Mesenchymal stem cell (in vitro differentiated cells and primary cell): ENCODE measurements at regions not wholly inside any gene's neighbourhood (a gene's known extent, or its start where the extent isn't known, plus 50 kb on each side); places are given as distances from the start of the nearest gene placed in this dataset.
A peak's percentile ranks its signal among the peaks of the same experiment; 100 is the strongest.

Experiments used
- DNase-seq: peaks from one replicate; pipeline ENCODE4 v3.0.0-alpha.2; 2013
- H2AFZ ChIP-seq: one replicate; pipeline ENCODE4 v1.6.1; 2013; ENCODE audit warnings: low read depth, mild to moderate bottlenecking, control low read depth, inconsistent platforms, low read length, moderate library complexity
- H2AK5ac ChIP-seq: 2 replicates; pipeline ENCODE4 v1.6.1; 2013; ENCODE audit warnings: low read length, moderate library complexity, mild to moderate bottlenecking, inconsistent platforms; ENCODE audit not compliant: severe bottlenecking
- H2BK120ac ChIP-seq: one replicate; pipeline ENCODE4 v1.6.1; 2013; ENCODE audit warnings: low read depth, mild to moderate bottlenecking, inconsistent platforms, low read length, moderate library complexity
- H2BK12ac ChIP-seq, 2 experiments: one replicate each; pipeline ENCODE4 v1.6.1; 2013; ENCODE audit warnings: inconsistent platforms in 2 of 2, low read length in 2 of 2, mild to moderate bottlenecking in 2 of 2, moderate library complexity in 2 of 2, control low read depth in 1 of 2
- H2BK15ac ChIP-seq: one replicate; pipeline ENCODE4 v1.6.1; 2013; ENCODE audit warnings: mild to moderate bottlenecking, low read depth, inconsistent platforms; ENCODE audit not compliant: poor library complexity, severe bottlenecking
- H2BK5ac ChIP-seq: 2 replicates; pipeline ENCODE4 v1.6.1; 2013; ENCODE audit warnings: low read depth, mild to moderate bottlenecking, low read length, control low read depth, inconsistent platforms; ENCODE audit not compliant: poor library complexity, severe bottlenecking
- H3K14ac ChIP-seq, 2 experiments: one replicate each; pipeline ENCODE4 v1.6.1; 2013; ENCODE audit warnings: inconsistent platforms in 2 of 2, low read length in 2 of 2, control low read depth in 1 of 2, mild to moderate bottlenecking in 1 of 2, moderate library complexity in 1 of 2
- H3K18ac ChIP-seq, 2 experiments: one replicate each; pipeline ENCODE4 v1.6.1; 2013; ENCODE audit warnings: inconsistent platforms in 2 of 2, low read length in 2 of 2, control low read depth in 1 of 2, low read depth in 1 of 2, mild to moderate bottlenecking in 1 of 2
- H3K23ac ChIP-seq, 2 experiments: one replicate each; pipeline ENCODE4 v1.6.1; 2013; ENCODE audit warnings: inconsistent platforms in 2 of 2, low read length in 2 of 2, mild to moderate bottlenecking in 2 of 2, moderate library complexity in 2 of 2, control low read depth in 1 of 2
- H3K27ac ChIP-seq: 2 replicates; pipeline ENCODE4 v1.5.1; 2013; ENCODE audit warnings: mild to moderate bottlenecking, moderate library complexity, low read length, control low read depth, inconsistent platforms; ENCODE audit not compliant: poor library complexity, severe bottlenecking
- H3K27me3 ChIP-seq, 2 experiments: 2 replicates each; pipeline versions ENCODE4 v1.6.1 to v1.7.0; 2013; ENCODE audit warnings: low read length in 2 of 2, mild to moderate bottlenecking in 2 of 2, moderate library complexity in 2 of 2, control low read depth in 1 of 2, inconsistent platforms in 1 of 2; ENCODE audit not compliant: control insufficient read depth in 1 of 2, insufficient read depth in 1 of 2
- H3K36me3 ChIP-seq, 2 experiments: 2 replicates each; pipeline versions ENCODE4 v1.6.1 to v1.7.0; 2013; ENCODE audit warnings: low read length in 2 of 2, control low read depth in 1 of 2, inconsistent platforms in 1 of 2, low read depth in 1 of 2, mild to moderate bottlenecking in 1 of 2; ENCODE audit not compliant: insufficient read depth in 2 of 2, control insufficient read depth in 1 of 2
- H3K4ac ChIP-seq, 2 experiments: one replicate each; pipeline ENCODE4 v1.6.1; 2013; ENCODE audit warnings: inconsistent platforms in 2 of 2, low read length in 2 of 2, mild to moderate bottlenecking in 2 of 2, moderate library complexity in 2 of 2, control low read depth in 1 of 2, low read depth in 1 of 2
- H3K4me1 ChIP-seq: 2 replicates; pipeline ENCODE4 v1.6.1; 2013; ENCODE audit warnings: low read depth, low read length, control low read depth; ENCODE audit not compliant: control insufficient read depth, insufficient read depth
- H3K4me2 ChIP-seq: 2 replicates; pipeline ENCODE4 v1.6.1; 2013; ENCODE audit warnings: low read length, mild to moderate bottlenecking, inconsistent platforms; ENCODE audit not compliant: poor library complexity, severe bottlenecking
- H3K4me3 ChIP-seq, 2 experiments: 2 replicates each; pipeline versions ENCODE4 v1.5.1 to v1.7.0; 2013; ENCODE audit warnings: low read length in 2 of 2, mild to moderate bottlenecking in 2 of 2, control low read depth in 1 of 2, low read depth in 1 of 2; ENCODE audit not compliant: insufficient read depth in 1 of 2
- H3K79me1 ChIP-seq: replicated peaks from 2 replicates; pipeline ENCODE4 v1.6.1; 2013; ENCODE audit warnings: mild to moderate bottlenecking, control low read depth, low read length, inconsistent platforms; ENCODE audit not compliant: poor library complexity, severe bottlenecking
- H3K9ac ChIP-seq: 2 replicates; pipeline ENCODE4 v1.7.0; 2013; ENCODE audit warnings: mild to moderate bottlenecking, low read length, moderate library complexity
- H3K9me3 ChIP-seq: 2 replicates; pipeline ENCODE4 v1.7.0; 2013; ENCODE audit warnings: mild to moderate bottlenecking, low read length; ENCODE audit not compliant: control insufficient read depth
- H4K8ac ChIP-seq: one replicate; pipeline ENCODE4 v1.6.1; 2013; ENCODE audit warnings: inconsistent platforms, mild to moderate bottlenecking, low read length, moderate library complexity
- H4K91ac ChIP-seq: one replicate; pipeline ENCODE4 v1.6.1; 2013; ENCODE audit warnings: mild to moderate bottlenecking, low read length, inconsistent platforms
- WGBS: methylation state at CpG from one replicate; pipeline ENCODE4 v1.1.7; 2013; ENCODE audit warnings: mixed read lengths; 5-methylcytosine and 5-hydroxymethylcytosine counted together

GRCh38 chrX:10095698-10096432 lies 60.9 kb upstream of the CLCN4 start:
- no peak for DNase-seq
- 60% methylated on average over 1 of the region's 5 CpGs for WGBS

GRCh38 chrX:10098270-10098713 lies 58.5 kb upstream of the CLCN4 start:
- H2BK15ac ChIP-seq = no peak overlapping the region
- no peak overlapping the region for H2AK5ac ChIP-seq
- 95% methylated on average over 5 of the region's 10 CpGs for WGBS
- H3K14ac ChIP-seq = no peak overlapping the region
- peaks cover 0 to 20% of the 10 kb centered on the region in 2 experiments for H3K36me3 ChIP-seq
- H3K27ac ChIP-seq = no peak overlapping the region
- H4K8ac ChIP-seq = no peak overlapping the region
- no peak overlapping the region for H2BK120ac ChIP-seq
- H3K4me2 ChIP-seq = no peak overlapping the region
- peaks cover 3% of the 10 kb centered on the region for H3K4me1 ChIP-seq
- no peak overlapping the region for H3K23ac ChIP-seq
- no peaks in the 10 kb centered on the region for H3K9me3 ChIP-seq
- H4K91ac ChIP-seq = no peak overlapping the region
- H3K79me1 ChIP-seq = peaks cover 5% of the 10 kb centered on the region
- peak overlapping the region in 1 of 2 experiments; percentile 73 for H3K4me3 ChIP-seq
- H2AFZ ChIP-seq = no peak overlapping the region
- no peak overlapping the region for H3K4ac ChIP-seq
- no peak overlapping the region for H3K18ac ChIP-seq
- no peak overlapping the region for H2BK12ac ChIP-seq
- H3K9ac ChIP-seq = peak overlapping the region; percentile 90
- H3K27me3 ChIP-seq = no peaks in the 10 kb centered on the region
- DNase-seq = no peak
- H2BK5ac ChIP-seq = no peak overlapping the region

More at GRCh38 chrX:10095698-10096432, 60.9 kb upstream of the CLCN4 start:
- Histone ChIP-seq H3K14ac (no peak overlapping the region), H3K9ac (no peak overlapping the region), H3K23ac (no peak overlapping the region), H3K27me3 (no peaks in the 10 kb centered on the region), H2BK120ac (no peak overlapping the region), H2BK12ac (no peak overlapping the region), H3K4me2 (no peak overlapping the region), H2AK5ac (no peak overlapping the region), H3K27ac (no peak overlapping the region), H2BK15ac (no peak overlapping the region), H3K36me3 (peaks cover 14 to 24% of the 10 kb centered on the region in 2 experiments), H3K79me1 (peaks cover 5% of the 10 kb centered on the region), H4K91ac (no peak overlapping the region), H3K4me1 (no peaks in the 10 kb centered on the region), H3K4ac (no peak overlapping the region), H3K4me3 (no peak overlapping the region), H4K8ac (no peak overlapping the region), H2BK5ac (no peak overlapping the region), H3K9me3 (no peaks in the 10 kb centered on the region), H3K18ac (no peak overlapping the region), H2AFZ (no peak overlapping the region)

GRCh38 chrX:10099411-10099810 lies 57.4 kb upstream of the CLCN4 start:
- Histone ChIP-seq H2BK5ac (no peak overlapping the region), H3K4ac (no peak overlapping the region), H3K27me3 (no peaks in the 10 kb centered on the region), H2BK12ac (no peak overlapping the region), H3K14ac (no peak overlapping the region), H3K36me3 (peaks cover 4 to 16% of the 10 kb centered on the region in 2 experiments), H3K79me1 (peaks cover 5% of the 10 kb centered on the region), H3K4me1 (peaks cover 3% of the 10 kb centered on the region), H3K9ac (peak overlapping the region; percentile 90), H3K18ac (no peak overlapping the region), H3K4me2 (no peak overlapping the region), H3K9me3 (no peaks in the 10 kb centered on the region), H2BK120ac (no peak overlapping the region), H3K4me3 (peak overlapping the region in 1 of 2 experiments; percentile 73), H2AK5ac (no peak overlapping the region), H4K91ac (no peak overlapping the region), H3K23ac (no peak overlapping the region), H2AFZ (no peak overlapping the region), H2BK15ac (no peak overlapping the region), H3K27ac (no peak overlapping the region), H4K8ac (no peak overlapping the region)
- 80% methylated on average over 1 of the region's 5 CpGs for WGBS
- no peak for DNase-seq

GRCh38 chrX:10101269-10101668 lies 55.5 kb upstream of the CLCN4 start:
- no peak overlapping the region for H2BK15ac ChIP-seq
- H3K4ac ChIP-seq = no peak overlapping the region
- H4K91ac ChIP-seq = peak overlapping the region; percentile 50
- H3K18ac ChIP-seq = no peak overlapping the region
- no peak overlapping the region for H2BK12ac ChIP-seq
- no peak overlapping the region for H2BK5ac ChIP-seq
- H3K23ac ChIP-seq = no peak overlapping the region
- H3K9ac ChIP-seq = no peak overlapping the region
- H3K79me1 ChIP-seq = peaks cover 2% of the 10 kb centered on the region
- no peak overlapping the region for H3K4me3 ChIP-seq
- peaks cover 4 to 12% of the 10 kb centered on the region in 2 experiments for H3K36me3 ChIP-seq
- no peak overlapping the region for H2AFZ ChIP-seq
- 20% methylated on average over 1 of the region's 5 CpGs for WGBS
- H3K4me1 ChIP-seq = peaks cover 3% of the 10 kb centered on the region
- no peak overlapping the region for H3K27ac ChIP-seq
- H2BK120ac ChIP-seq = no peak overlapping the region
- DNase-seq = peak; percentile 62
- H4K8ac ChIP-seq = no peak overlapping the region
- no peak overlapping the region for H2AK5ac ChIP-seq
- no peaks in the 10 kb centered on the region for H3K27me3 ChIP-seq
- no peaks in the 10 kb centered on the region for H3K9me3 ChIP-seq
- H3K14ac ChIP-seq = no peak overlapping the region
- H3K4me2 ChIP-seq = no peak overlapping the region
